Fibroblast of pulmonary artery (primary cell): ENCODE measurements at regions not wholly inside any gene's neighbourhood (a gene's known extent, or its start where the extent isn't known, plus 50 kb on each side); places are given as distances from the start of the nearest gene placed in this dataset.
A peak's percentile ranks its signal among the peaks of the same experiment; 100 is the strongest.

ENCODE experiments used
- DNase-seq: peaks from one replicate; pipeline ENCODE4 v3.0.0-alpha.2; 2010; ENCODE audit warnings: low read depth
- H3K4me3 ChIP-seq: replicated peaks from 2 replicates; pipeline ENCODE4 v1.5.1; 2011; ENCODE audit warnings: low read depth, mild to moderate bottlenecking, control low read depth, low read length, moderate library complexity
- CTCF ChIP-seq: IDR thresholded peaks from 2 replicates; pipeline ENCODE4 v1.5.1; 2011; ENCODE audit warnings: mild to moderate bottlenecking, control low read depth, low read length, inconsistent platforms; ENCODE audit errors: missing control alignments

- no peak for TF ChIP-seq CTCF
Measured at GRCh38 chr15:95304151-95304946, 1026.2 kb upstream of the NR2F2 start.

GRCh38 chr15:95304947-95305400, 1025.5 kb upstream of the NR2F2 start:
- no peak for DNase-seq
- H3K4me3 ChIP-seq = no peak overlapping the region
- TF ChIP-seq CTCF = no peak

More at GRCh38 chr15:95304151-95304946, 1026.2 kb upstream of the NR2F2 start:
- peak; percentile 88 for DNase-seq
- H3K4me3 ChIP-seq = no peak overlapping the region

GRCh38 chr15:95307115-95307514, 1023.4 kb upstream of the NR2F2 start:
- no peak for DNase-seq
- no peak for TF ChIP-seq CTCF
- no peak overlapping the region for H3K4me3 ChIP-seq

GRCh38 chr15:95319242-95319641, 1011.3 kb upstream of the NR2F2 start:
- TF ChIP-seq CTCF = no peak
- H3K4me3 ChIP-seq = no peak overlapping the region
- DNase-seq = no peak

- no peak for DNase-seq
- H3K4me3 ChIP-seq = no peak overlapping the region
- no peak for TF ChIP-seq CTCF
Measured at GRCh38 chr15:95323796-95324195, 1006.7 kb upstream of the NR2F2 start.

- no peak for TF ChIP-seq CTCF
- DNase-seq = no peak
- no peak overlapping the region for H3K4me3 ChIP-seq
Measured at GRCh38 chr15:95324656-95325055, 1005.8 kb upstream of the NR2F2 start.
